Osteoblast (primary cell): ENCODE measurements at regions not wholly inside any gene's neighbourhood (a gene's known extent, or its start where the extent isn't known, plus 50 kb on each side); places are given as distances from the start of the nearest gene placed in this dataset.

Experiments used
- DNase-seq: peaks from one replicate; pipeline ENCODE4 v3.0.0; 2011; ENCODE audit warnings: low spot score, mixed read lengths; ENCODE audit not compliant: insufficient read length; ENCODE audit errors: missing footprints
- H2AFZ ChIP-seq: 2 replicates; pipeline ENCODE4 v1.6.0; 2011; ENCODE audit warnings: mild to moderate bottlenecking, low read length
- H3K27ac ChIP-seq: 2 replicates; pipeline ENCODE4 v1.5.1; 2011; ENCODE audit warnings: mild to moderate bottlenecking, low read depth, low read length, moderate library complexity
- H3K27me3 ChIP-seq: 2 replicates; pipeline ENCODE4 v1.6.0; 2012; ENCODE audit warnings: mild to moderate bottlenecking, control low read depth, inconsistent platforms, low read length, moderate library complexity; ENCODE audit not compliant: insufficient read depth
- H3K36me3 ChIP-seq: 2 replicates; pipeline ENCODE4 v1.5.1; 2011; ENCODE audit warnings: mild to moderate bottlenecking, low read length, control low read depth, moderate library complexity; ENCODE audit not compliant: insufficient read depth
- H3K4me1 ChIP-seq: 2 replicates; pipeline ENCODE4 v1.5.1; 2011; ENCODE audit warnings: mild to moderate bottlenecking, low read length, control low read depth, moderate library complexity; ENCODE audit not compliant: insufficient read depth
- H3K4me2 ChIP-seq: 2 replicates; pipeline ENCODE4 v1.6.0; 2011; ENCODE audit warnings: mild to moderate bottlenecking, low read length; ENCODE audit not compliant: insufficient read depth
- H3K4me3 ChIP-seq: fragments of 200-600 bp; sonication (generic); 3 replicates; pipeline ENCODE4 v1.5.1; 2012; ENCODE audit warnings: mild to moderate bottlenecking, low read length, inconsistent platforms; ENCODE audit not compliant: insufficient read depth
- H3K79me2 ChIP-seq: 2 replicates; pipeline ENCODE4 v1.6.0; 2012; ENCODE audit warnings: mild to moderate bottlenecking, low read length, control low read depth, inconsistent platforms; ENCODE audit not compliant: insufficient read depth
- H3K9me3 ChIP-seq: 2 replicates; pipeline ENCODE4 v1.5.1; 2011; ENCODE audit warnings: low read depth, low read length, control low read depth
- H4K20me1 ChIP-seq: 2 replicates; pipeline ENCODE4 v1.6.0; 2012; ENCODE audit warnings: mild to moderate bottlenecking, low read length, control low read depth; ENCODE audit not compliant: insufficient read depth
- TF ChIP-seq, protein P1 (sequence below): IDR thresholded peaks from 2 replicates; pipeline ENCODE4 v1.5.1; 2011; ENCODE audit warnings: mild to moderate bottlenecking, low read depth, low read length, moderate library complexity; ENCODE audit errors: extremely low read depth

DNA sequence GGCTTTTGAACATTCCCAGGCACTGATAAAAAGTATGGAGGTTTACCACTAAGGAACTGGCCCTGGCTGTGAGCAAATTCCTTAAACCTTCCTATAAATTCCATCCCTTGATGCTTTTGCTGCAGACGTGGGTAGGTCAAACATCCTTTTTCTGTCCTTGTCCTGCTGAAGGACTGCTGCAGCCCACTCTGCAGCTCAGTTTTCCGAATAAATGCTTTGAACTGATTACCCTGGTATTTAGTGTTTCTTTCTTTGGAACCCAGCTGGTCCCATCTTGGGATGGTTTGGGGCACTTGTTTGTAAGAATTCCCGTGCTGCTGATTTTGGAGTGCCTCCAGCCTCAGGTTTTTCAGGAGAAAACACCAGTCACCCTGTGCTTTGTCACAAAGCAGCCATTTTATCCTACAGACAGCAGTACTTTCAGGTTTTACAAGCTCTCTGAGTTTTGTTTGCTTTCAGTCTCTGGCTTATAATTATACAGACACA, 815.9 kb downstream of the VGLL3 start:
- H3K27ac ChIP-seq, result no peak overlapping the region
- H2AFZ ChIP-seq, result no peak overlapping the region
- no peaks in the 10 kb centered on the region for H3K79me2 ChIP-seq
- no peaks in the 10 kb centered on the region for H3K36me3 ChIP-seq
- H3K9me3 ChIP-seq, result no peaks in the 10 kb centered on the region
- no peak overlapping the region for H3K4me3 ChIP-seq
- TF ChIP-seq, protein P1, sequence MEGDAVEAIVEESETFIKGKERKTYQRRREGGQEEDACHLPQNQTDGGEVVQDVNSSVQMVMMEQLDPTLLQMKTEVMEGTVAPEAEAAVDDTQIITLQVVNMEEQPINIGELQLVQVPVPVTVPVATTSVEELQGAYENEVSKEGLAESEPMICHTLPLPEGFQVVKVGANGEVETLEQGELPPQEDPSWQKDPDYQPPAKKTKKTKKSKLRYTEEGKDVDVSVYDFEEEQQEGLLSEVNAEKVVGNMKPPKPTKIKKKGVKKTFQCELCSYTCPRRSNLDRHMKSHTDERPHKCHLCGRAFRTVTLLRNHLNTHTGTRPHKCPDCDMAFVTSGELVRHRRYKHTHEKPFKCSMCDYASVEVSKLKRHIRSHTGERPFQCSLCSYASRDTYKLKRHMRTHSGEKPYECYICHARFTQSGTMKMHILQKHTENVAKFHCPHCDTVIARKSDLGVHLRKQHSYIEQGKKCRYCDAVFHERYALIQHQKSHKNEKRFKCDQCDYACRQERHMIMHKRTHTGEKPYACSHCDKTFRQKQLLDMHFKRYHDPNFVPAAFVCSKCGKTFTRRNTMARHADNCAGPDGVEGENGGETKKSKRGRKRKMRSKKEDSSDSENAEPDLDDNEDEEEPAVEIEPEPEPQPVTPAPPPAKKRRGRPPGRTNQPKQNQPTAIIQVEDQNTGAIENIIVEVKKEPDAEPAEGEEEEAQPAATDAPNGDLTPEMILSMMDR, result no peak
- no peaks in the 10 kb centered on the region for H4K20me1 ChIP-seq
- H3K4me2 ChIP-seq, result no peak overlapping the region
- H3K27me3 ChIP-seq, result no peaks in the 10 kb centered on the region
- no peak for DNase-seq
- no peaks in the 10 kb centered on the region for H3K4me1 ChIP-seq

DNA sequence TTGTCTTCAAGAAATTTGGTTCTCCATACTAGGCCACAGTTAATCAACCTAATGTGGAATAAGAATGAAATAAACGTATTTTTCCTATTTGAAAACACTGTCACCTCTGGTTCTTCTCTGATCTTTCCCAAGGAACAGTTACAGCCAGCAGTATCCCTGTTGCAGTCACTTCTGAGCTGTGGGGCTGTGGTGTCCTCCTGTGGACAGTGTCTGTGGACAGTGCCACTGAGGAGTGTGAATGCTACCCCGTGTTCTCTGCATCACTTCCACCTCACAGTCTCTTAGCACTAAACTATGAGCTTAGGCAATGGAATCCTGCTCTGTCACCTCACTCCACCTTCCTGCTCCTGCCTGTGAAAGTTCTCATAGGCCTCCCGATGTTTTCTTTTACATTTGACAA, 817.5 kb downstream of the VGLL3 start:
- Histone ChIP-seq H3K36me3 (no peaks in the 10 kb centered on the region), H3K4me2 (no peak overlapping the region), H3K27ac (no peak overlapping the region), H3K4me3 (no peak overlapping the region), H3K9me3 (no peaks in the 10 kb centered on the region), H2AFZ (no peak overlapping the region), H4K20me1 (no peaks in the 10 kb centered on the region), H3K4me1 (no peaks in the 10 kb centered on the region), H3K27me3 (no peaks in the 10 kb centered on the region), H3K79me2 (no peaks in the 10 kb centered on the region)
- DNase-seq, result no peak
- TF ChIP-seq, protein P1, result no peak

DNA sequence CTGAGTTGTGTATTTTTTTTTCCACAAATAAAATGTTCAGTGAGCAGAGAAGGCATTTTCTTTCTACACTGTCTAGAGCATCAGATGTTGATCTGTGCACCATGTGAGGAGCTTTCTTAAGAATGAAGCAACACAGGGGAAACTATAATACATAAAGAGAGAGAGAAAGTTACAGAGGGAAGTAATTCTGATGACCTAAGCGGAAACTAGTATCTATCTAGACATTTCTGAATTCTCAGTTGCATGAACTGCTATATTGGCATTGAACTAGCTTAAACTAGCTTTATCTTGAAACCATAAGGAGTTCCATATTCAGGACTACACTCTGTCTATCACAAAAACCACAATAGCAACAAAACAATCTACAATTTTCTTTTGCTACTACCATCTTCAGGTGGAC, 822.4 kb downstream of the VGLL3 start:
- H3K36me3 ChIP-seq, result no peaks in the 10 kb centered on the region
- H3K27me3 ChIP-seq, result no peaks in the 10 kb centered on the region
- H3K79me2 ChIP-seq, result no peaks in the 10 kb centered on the region
- H3K4me1 ChIP-seq, result no peaks in the 10 kb centered on the region
- no peak overlapping the region for H3K4me2 ChIP-seq
- H2AFZ ChIP-seq, result no peak overlapping the region
- DNase-seq, result no peak
- H3K9me3 ChIP-seq, result no peaks in the 10 kb centered on the region
- TF ChIP-seq, protein P1, result no peak
- H4K20me1 ChIP-seq, result no peaks in the 10 kb centered on the region
- H3K4me3 ChIP-seq, result no peak overlapping the region
- H3K27ac ChIP-seq, result no peak overlapping the region

DNA sequence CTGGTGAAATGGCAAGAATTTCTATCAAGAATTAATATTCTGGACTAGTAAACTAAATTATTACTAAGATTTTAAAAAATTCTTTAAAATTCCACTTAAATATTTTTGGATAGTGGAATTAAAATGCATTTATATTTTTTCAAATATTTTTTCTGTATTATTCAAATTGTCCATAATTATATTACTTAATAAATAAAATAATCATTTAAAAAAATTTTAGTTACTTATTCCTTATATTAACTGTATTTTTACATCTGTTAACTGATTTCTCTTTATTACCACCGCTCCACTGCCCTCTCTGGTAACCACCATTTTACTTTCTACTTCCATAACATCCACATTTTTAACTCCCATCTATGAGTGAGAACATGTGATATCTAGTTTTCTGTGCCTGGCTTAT, 828.4 kb downstream of the VGLL3 start:
- no peaks in the 10 kb centered on the region for H3K9me3 ChIP-seq
- H3K27me3 ChIP-seq, result no peaks in the 10 kb centered on the region
- no peaks in the 10 kb centered on the region for H3K4me1 ChIP-seq
- H3K36me3 ChIP-seq, result no peaks in the 10 kb centered on the region
- H3K79me2 ChIP-seq, result no peaks in the 10 kb centered on the region
- H3K4me3 ChIP-seq, result no peak overlapping the region
- H3K4me2 ChIP-seq, result no peak overlapping the region
- H3K27ac ChIP-seq, result no peak overlapping the region
- no peak for DNase-seq
- no peak overlapping the region for H2AFZ ChIP-seq
- no peaks in the 10 kb centered on the region for H4K20me1 ChIP-seq
- TF ChIP-seq, protein P1, result no peak
